ENCODE measurements at regions not wholly inside any gene's neighbourhood (a gene's known extent, or its start where the extent isn't known, plus 50 kb on each side); places are given as distances from the start of the nearest gene placed in this dataset.

DNA sequence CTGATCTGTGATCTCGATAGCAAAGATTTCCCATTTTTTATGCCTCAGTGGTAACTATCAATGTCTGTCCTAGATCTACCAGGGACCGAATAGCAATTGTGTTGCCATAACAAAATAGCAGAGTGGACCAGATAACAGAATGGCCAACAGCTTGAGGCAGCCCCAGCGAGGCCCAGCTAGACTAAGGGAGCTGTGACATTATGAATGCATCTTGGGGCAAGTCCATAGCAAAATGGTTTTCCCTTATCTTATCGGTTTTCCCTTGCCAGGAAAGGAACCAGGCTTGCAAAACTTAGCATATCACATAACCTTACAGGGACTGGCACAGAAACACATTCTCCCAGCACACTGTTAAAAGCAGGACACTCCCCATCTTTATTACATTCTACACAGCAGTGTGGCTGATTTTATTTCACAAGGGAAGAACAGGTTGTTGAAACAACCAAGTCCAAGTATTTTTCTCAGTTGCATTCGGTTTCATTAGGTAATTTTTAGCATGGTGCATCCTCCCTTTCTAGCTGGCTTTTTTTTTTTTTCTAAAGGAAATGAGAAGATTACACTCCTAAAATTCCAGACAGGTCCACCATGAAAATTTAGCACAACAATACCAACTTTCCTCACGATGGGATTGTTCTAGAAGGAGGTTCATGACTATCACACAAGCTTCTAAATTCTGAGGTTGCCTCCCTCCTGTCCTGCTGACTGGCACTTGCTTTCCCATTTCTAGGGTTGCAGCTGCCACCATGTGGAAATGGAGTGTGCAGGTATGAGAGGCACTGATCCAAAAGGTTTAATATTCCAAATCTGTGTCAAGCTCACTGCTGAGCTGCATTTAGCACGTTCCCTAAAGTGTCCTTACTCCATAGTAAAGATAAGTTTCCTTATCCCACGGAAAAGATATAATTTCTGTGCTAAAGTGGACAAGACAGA lies 97.0 kb upstream of the SLC35G4 start:
- TF ChIP-seq CTCF (conservative IDR thresholded peaks at IDR 0.05): peak; percentile 43
- TF ChIP-seq ZFX (IDR thresholded peaks at IDR 0.05): no peak
